ENCODE measurements at regions not wholly inside any gene's neighbourhood (a gene's known extent, or its start where the extent isn't known, plus 50 kb on each side); places are given as distances from the start of the nearest gene placed in this dataset.
A peak's percentile ranks its signal among the peaks of the same experiment; 100 is the strongest.

DNA sequence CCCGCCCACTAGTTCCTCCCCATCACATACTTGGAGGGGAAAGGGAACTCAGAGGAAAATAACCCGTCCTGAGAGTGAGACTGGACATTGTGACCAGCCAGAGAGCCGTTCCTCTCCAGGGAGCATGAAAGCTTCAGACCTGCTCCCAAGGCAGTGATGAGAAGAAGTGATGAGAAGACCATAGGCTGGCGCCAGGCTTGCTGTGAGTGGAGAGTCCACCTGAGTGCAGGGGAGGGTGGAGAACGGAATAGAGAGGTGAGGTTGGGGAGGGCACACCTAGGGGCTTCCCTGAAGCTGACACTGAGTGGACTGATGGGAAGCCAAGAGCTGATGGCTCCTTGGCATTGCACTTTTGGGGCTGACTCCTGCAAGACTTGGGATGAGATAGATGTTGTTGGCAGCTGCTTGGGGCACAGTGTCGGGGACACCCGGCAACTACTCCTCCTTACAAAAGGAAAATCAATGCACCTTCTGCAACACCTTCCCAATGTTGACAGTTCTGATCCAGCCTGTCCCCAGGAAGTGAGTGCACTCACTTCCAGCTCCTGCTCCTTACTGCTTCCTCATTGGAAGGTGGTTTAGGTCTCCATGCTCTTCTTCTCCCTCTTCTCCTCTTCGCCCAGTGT lies 79.4 kb downstream of the EMX2 start:
- Mint-ChIP-seq H3K9me3 (peaks cover 0 to 2% (median 0%) of the 10 kb centered on the region in 7 donors), H3K4me3 (peak overlapping the region in 1 of 2 donors; percentile 9), H3K4me1 (no peaks in the 10 kb centered on the region), H3K27ac (no peak overlapping the region), H3K27me3 (ENCODE audit: low read depth in 3 of 3) (peaks cover 2 to 13% (median 6%) of the 10 kb centered on the region in 3 donors), H3K36me3 (no peaks in the 10 kb centered on the region)
- intact Hi-C loops (cut with micrococcal nuclease) = no loop called here
- no peak for DNase-seq
- TF ChIP-seq, protein P1, sequence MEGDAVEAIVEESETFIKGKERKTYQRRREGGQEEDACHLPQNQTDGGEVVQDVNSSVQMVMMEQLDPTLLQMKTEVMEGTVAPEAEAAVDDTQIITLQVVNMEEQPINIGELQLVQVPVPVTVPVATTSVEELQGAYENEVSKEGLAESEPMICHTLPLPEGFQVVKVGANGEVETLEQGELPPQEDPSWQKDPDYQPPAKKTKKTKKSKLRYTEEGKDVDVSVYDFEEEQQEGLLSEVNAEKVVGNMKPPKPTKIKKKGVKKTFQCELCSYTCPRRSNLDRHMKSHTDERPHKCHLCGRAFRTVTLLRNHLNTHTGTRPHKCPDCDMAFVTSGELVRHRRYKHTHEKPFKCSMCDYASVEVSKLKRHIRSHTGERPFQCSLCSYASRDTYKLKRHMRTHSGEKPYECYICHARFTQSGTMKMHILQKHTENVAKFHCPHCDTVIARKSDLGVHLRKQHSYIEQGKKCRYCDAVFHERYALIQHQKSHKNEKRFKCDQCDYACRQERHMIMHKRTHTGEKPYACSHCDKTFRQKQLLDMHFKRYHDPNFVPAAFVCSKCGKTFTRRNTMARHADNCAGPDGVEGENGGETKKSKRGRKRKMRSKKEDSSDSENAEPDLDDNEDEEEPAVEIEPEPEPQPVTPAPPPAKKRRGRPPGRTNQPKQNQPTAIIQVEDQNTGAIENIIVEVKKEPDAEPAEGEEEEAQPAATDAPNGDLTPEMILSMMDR (IDR thresholded peaks at IDR 0.05) = no peak
- Histone ChIP-seq H3K27ac (ENCODE audit: low read depth in 1 of 2, low read length in 2 of 2) (no peak overlapping the region), H3K36me3 (replicated peaks in 1 of 2; ENCODE audit: control insufficient read depth in 1 of 2, insufficient read depth in 2 of 2, low read length in 2 of 2) (no peaks in the 10 kb centered on the region), H3K4me3 (replicated peaks in 1 of 3; ENCODE audit: low read depth in 2 of 3, low read length in 3 of 3) (no peak overlapping the region), H4K20me1 (ENCODE audit: insufficient read depth, low read length) (no peaks in the 10 kb centered on the region), H3K4me2 (replicated peaks; ENCODE audit: extremely low read depth, low read length, poor library complexity, severe bottlenecking) (no peak overlapping the region), H3K4me1 (ENCODE audit: control insufficient read depth in 1 of 2, insufficient read depth in 2 of 2, low read length in 2 of 2) (no peaks in the 10 kb centered on the region), H2AFZ (ENCODE audit: insufficient read depth, low read depth, low read length, poor library complexity, severe bottlenecking) (no peak overlapping the region), H3K9ac (ENCODE audit: insufficient read depth, low read length, poor library complexity, severe bottlenecking) (no peak overlapping the region), H3K27me3 (ENCODE audit: control insufficient read depth in 2 of 2, insufficient read depth in 2 of 2, low read length in 2 of 2) (no peaks in the 10 kb centered on the region), H3K79me2 (ENCODE audit: insufficient read depth, low read length) (no peaks in the 10 kb centered on the region), H3K9me3 (replicated peaks in 1 of 2; ENCODE audit: control insufficient read depth in 1 of 2, insufficient read depth in 1 of 2, low read length in 2 of 2) (no peaks in the 10 kb centered on the region)
- WGBS (ENCODE audit: insufficient coverage) = 65% methylated on average over 3 of the region's 8 CpGs

DNA sequence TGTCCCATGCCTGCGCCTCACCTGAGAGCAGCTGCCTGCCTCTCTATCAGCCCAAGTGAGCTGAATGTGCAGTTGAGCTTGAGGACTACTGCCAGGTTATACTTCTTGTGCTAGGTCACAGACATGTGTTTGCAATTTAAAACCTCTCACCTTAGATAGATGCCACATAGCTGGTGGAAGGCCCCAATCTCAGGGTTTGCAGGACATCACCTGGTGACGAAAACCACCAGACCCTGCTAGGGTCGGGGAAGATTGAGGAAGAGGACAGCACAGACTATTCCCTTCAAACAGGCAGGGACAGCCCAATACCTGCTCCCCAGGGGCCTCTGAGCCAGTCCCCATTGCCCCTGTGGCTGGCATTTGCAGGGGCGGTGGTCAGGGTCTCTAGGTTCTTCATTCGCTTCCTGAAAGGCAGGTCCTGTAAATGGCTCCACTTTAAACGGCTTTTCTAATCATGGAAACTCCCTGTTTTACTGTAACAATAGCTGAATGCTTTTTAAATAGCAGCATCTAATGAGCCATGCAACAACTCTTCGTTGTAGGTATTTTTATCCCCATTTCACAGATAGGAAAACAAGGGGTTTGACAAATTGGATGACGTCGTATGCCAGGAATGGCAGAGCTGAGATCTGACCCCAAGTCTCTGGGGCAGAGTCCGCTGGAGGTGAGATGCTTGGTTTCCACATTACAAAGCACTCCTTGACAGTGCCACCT lies 80.1 kb downstream of the EMX2 start:
- WGBS (ENCODE audit: insufficient coverage) = 92% methylated on average over 5 of the region's 10 CpGs
- H3K4me2 ChIP-seq (replicated peaks; ENCODE audit: extremely low read depth, low read length, poor library complexity, severe bottlenecking) = no peak overlapping the region

More for the DNA sequence above, 80.1 kb downstream of the EMX2 start:
- H3K36me3 ChIP-seq (replicated peaks in 1 of 2; ENCODE audit: control insufficient read depth in 1 of 2, insufficient read depth in 2 of 2, low read length in 2 of 2) = no peaks in the 10 kb centered on the region
- TF ChIP-seq, protein P1 (IDR thresholded peaks at IDR 0.05) = no peak
- no peaks in the 10 kb centered on the region for H4K20me1 ChIP-seq (ENCODE audit: insufficient read depth, low read length)
- no peak overlapping the region for H3K9ac ChIP-seq (ENCODE audit: insufficient read depth, low read length, poor library complexity, severe bottlenecking)
- no peaks in the 10 kb centered on the region for H3K4me1 ChIP-seq (ENCODE audit: control insufficient read depth in 1 of 2, insufficient read depth in 2 of 2, low read length in 2 of 2)
- H2AFZ ChIP-seq (ENCODE audit: insufficient read depth, low read depth, low read length, poor library complexity, severe bottlenecking) = no peak overlapping the region
- intact Hi-C loops (cut with micrococcal nuclease) = no loop called here
- H3K27ac Mint-ChIP-seq = no peak overlapping the region
- H3K36me3 Mint-ChIP-seq = no peaks in the 10 kb centered on the region
- no peak overlapping the region for H3K27ac ChIP-seq (ENCODE audit: low read depth in 1 of 2, low read length in 2 of 2)
- peaks cover 0 to 2% (median 0%) of the 10 kb centered on the region in 7 donors for H3K9me3 Mint-ChIP-seq
- H3K4me1 Mint-ChIP-seq = no peaks in the 10 kb centered on the region
- no peak for DNase-seq
- no peak overlapping the region for H3K4me3 Mint-ChIP-seq
- H3K27me3 ChIP-seq (ENCODE audit: control insufficient read depth in 2 of 2, insufficient read depth in 2 of 2, low read length in 2 of 2) = no peaks in the 10 kb centered on the region
- H3K79me2 ChIP-seq (ENCODE audit: insufficient read depth, low read length) = no peaks in the 10 kb centered on the region
- H3K27me3 Mint-ChIP-seq (ENCODE audit: low read depth in 3 of 3) = peaks cover 2 to 13% (median 8%) of the 10 kb centered on the region in 3 donors
- H3K9me3 ChIP-seq (replicated peaks in 1 of 2; ENCODE audit: control insufficient read depth in 1 of 2, insufficient read depth in 1 of 2, low read length in 2 of 2) = no peaks in the 10 kb centered on the region
- H3K4me3 ChIP-seq (replicated peaks in 1 of 3; ENCODE audit: low read depth in 2 of 3, low read length in 3 of 3) = no peak overlapping the region

All from CD14-positive monocyte (primary cell).